Neural progenitor cell (in vitro differentiated cells): ENCODE measurements at regions not wholly inside any gene's neighbourhood (a gene's known extent, or its start where the extent isn't known, plus 50 kb on each side); places are given as distances from the start of the nearest gene placed in this dataset.

Source experiments
- DNase-seq: peaks from one replicate; pipeline ENCODE4 v3.0.0-alpha.2; 2016; ENCODE audit warnings: low spot score
- H2AFZ ChIP-seq: fragments of 200-600 bp; sonication (generic); replicated peaks from 2 replicates; pipeline ENCODE4 v1.6.1; 2016; ENCODE audit warnings: antibody characterized with exemption
- H3F3A ChIP-seq: fragments of 200-600 bp; sonication (generic); 2 replicates; pipeline ENCODE4 v1.6.1; 2016; ENCODE audit warnings: antibody characterized with exemption, low read depth
- H3K27ac ChIP-seq: fragments of 200-600 bp; sonication (generic); 2 replicates; pipeline ENCODE4 v1.5.1; 2016; ENCODE audit warnings: mild to moderate bottlenecking
- H3K27me3 ChIP-seq: fragments of 200-600 bp; sonication (generic); 2 replicates; pipeline ENCODE4 v1.6.1; 2016; ENCODE audit warnings: mild to moderate bottlenecking, moderate library complexity
- H3K36me3 ChIP-seq: fragments of 200-600 bp; sonication (generic); 2 replicates; pipeline ENCODE4 v1.5.1; 2016
- H3K4me1 ChIP-seq: fragments of 200-600 bp; sonication (generic); 2 replicates; pipeline ENCODE4 v1.6.1; 2016; ENCODE audit warnings: mixed run types
- H3K4me2 ChIP-seq: fragments of 200-600 bp; sonication (generic); 2 replicates; pipeline ENCODE4 v1.6.1; 2016
- H3K4me3 ChIP-seq: fragments of 200-600 bp; sonication (generic); 2 replicates; pipeline ENCODE4 v1.5.1; 2016
- H3K79me2 ChIP-seq: fragments of 200-600 bp; sonication (generic); 2 replicates; pipeline ENCODE4 v1.6.1; 2016; ENCODE audit warnings: low read depth
- H3K9ac ChIP-seq: fragments of 200-600 bp; sonication (generic); 2 replicates; pipeline ENCODE4 v1.6.1; 2016
- H3K9me3 ChIP-seq: fragments of 200-600 bp; sonication (generic); 2 replicates; pipeline ENCODE4 v1.5.1; 2016; ENCODE audit warnings: low read depth
- H4K20me1 ChIP-seq: fragments of 200-600 bp; sonication (generic); 2 replicates; pipeline ENCODE4 v1.6.1; 2016; ENCODE audit warnings: low read depth
- H3K27ac Mint-ChIP-seq: 3 replicates; pipeline ENCODE4 v1.8.0; 2021; ENCODE audit warnings: mixed read lengths
- H3K27me3 Mint-ChIP-seq: 2 replicates; pipeline ENCODE4 v1.8.0; 2022; ENCODE audit warnings: low read depth, mild to moderate bottlenecking, inconsistent platforms, moderate library complexity, mixed read lengths; ENCODE audit not compliant: insufficient read depth
- H3K36me3 Mint-ChIP-seq: 3 replicates; pipeline ENCODE4 v1.8.0; 2021; ENCODE audit warnings: mixed read lengths
- H3K4me1 Mint-ChIP-seq: 3 replicates; pipeline ENCODE4 v1.8.0; 2021; ENCODE audit warnings: mixed read lengths
- H3K4me3 Mint-ChIP-seq: 3 replicates; pipeline ENCODE4 v1.8.0; 2021; ENCODE audit warnings: mild to moderate bottlenecking, moderate library complexity, mixed read lengths
- H3K9me3 Mint-ChIP-seq: 3 replicates; pipeline ENCODE4 v1.8.0; 2020; ENCODE audit warnings: mixed read lengths
- EZH2 ChIP-seq: fragments of 200-600 bp; sonication (generic); IDR thresholded peaks from 2 replicates; pipeline ENCODE4 v1.6.1; 2017; ENCODE audit warnings: antibody characterized with exemption, mild to moderate bottlenecking, moderate library complexity
- EZH2phosphoT487 ChIP-seq: fragments of 200-600 bp; sonication (generic); IDR thresholded peaks from 2 replicates; pipeline ENCODE4 v1.6.1; 2017; ENCODE audit warnings: antibody characterized with exemption
- TF ChIP-seq, protein P1 (sequence below): fragments of 200-600 bp; sonication (generic); IDR thresholded peaks from 2 replicates; pipeline ENCODE4 v1.5.1; 2017; ENCODE audit warnings: antibody characterized with exemption, mild to moderate bottlenecking

DNA sequence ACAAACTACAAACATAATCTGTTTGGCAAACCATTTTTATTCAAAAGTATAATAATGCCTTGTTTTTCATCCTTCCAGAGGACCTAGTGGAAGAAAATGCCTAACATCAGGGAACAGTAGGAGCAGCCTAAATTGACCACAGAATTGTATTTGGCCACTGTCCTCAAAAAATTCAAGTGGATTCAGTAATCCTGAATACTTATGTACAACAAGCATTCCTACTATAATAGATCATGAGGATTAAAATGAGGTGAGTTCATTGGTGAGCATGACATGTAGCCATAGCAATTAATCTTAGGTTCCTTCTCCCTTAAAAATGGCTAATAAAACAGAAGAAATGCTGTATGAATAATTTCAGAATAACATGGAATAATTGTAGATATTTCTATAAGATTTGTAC is 209.3 kb downstream of the DAD1 start:
- TF ChIP-seq, protein P1, sequence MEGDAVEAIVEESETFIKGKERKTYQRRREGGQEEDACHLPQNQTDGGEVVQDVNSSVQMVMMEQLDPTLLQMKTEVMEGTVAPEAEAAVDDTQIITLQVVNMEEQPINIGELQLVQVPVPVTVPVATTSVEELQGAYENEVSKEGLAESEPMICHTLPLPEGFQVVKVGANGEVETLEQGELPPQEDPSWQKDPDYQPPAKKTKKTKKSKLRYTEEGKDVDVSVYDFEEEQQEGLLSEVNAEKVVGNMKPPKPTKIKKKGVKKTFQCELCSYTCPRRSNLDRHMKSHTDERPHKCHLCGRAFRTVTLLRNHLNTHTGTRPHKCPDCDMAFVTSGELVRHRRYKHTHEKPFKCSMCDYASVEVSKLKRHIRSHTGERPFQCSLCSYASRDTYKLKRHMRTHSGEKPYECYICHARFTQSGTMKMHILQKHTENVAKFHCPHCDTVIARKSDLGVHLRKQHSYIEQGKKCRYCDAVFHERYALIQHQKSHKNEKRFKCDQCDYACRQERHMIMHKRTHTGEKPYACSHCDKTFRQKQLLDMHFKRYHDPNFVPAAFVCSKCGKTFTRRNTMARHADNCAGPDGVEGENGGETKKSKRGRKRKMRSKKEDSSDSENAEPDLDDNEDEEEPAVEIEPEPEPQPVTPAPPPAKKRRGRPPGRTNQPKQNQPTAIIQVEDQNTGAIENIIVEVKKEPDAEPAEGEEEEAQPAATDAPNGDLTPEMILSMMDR = no peak
- TF ChIP-seq EZH2phosphoT487 (no peak), EZH2 (no peak)
- Mint-ChIP-seq H3K4me3 (no peak overlapping the region), H3K9me3 (no peaks in the 10 kb centered on the region), H3K27ac (no peak overlapping the region), H3K4me1 (peaks cover 21% of the 10 kb centered on the region), H3K36me3 (no peaks in the 10 kb centered on the region), H3K27me3 (peaks cover 2% of the 10 kb centered on the region)
- Histone ChIP-seq H2AFZ (no peak overlapping the region), H4K20me1 (no peaks in the 10 kb centered on the region), H3K36me3 (no peaks in the 10 kb centered on the region), H3K4me1 (peaks cover 5% of the 10 kb centered on the region), H3K4me2 (no peak overlapping the region), H3K27ac (no peak overlapping the region), H3K27me3 (no peaks in the 10 kb centered on the region), H3F3A (no peaks in the 10 kb centered on the region), H3K9ac (no peak overlapping the region), H3K4me3 (no peak overlapping the region), H3K9me3 (no peaks in the 10 kb centered on the region), H3K79me2 (no peaks in the 10 kb centered on the region)
- no peak for DNase-seq

GRCh38 chr14:22378181-22378580 is 210.8 kb downstream of the DAD1 start:
- DNase-seq = no peak
- peaks cover 5% of the 10 kb centered on the region for H3K4me1 ChIP-seq
- no peak overlapping the region for H3K4me2 ChIP-seq
- H3K27ac ChIP-seq = no peak overlapping the region
- no peak overlapping the region for H3K27ac Mint-ChIP-seq
- H4K20me1 ChIP-seq = no peaks in the 10 kb centered on the region
- H3F3A ChIP-seq = no peaks in the 10 kb centered on the region
- H3K9me3 Mint-ChIP-seq = no peaks in the 10 kb centered on the region
- no peak overlapping the region for H3K9ac ChIP-seq
- H3K36me3 ChIP-seq = no peaks in the 10 kb centered on the region
- H3K36me3 Mint-ChIP-seq = no peaks in the 10 kb centered on the region
- H3K9me3 ChIP-seq = no peaks in the 10 kb centered on the region
- H3K4me3 ChIP-seq = no peak overlapping the region
- H3K4me3 Mint-ChIP-seq = no peak overlapping the region
- peaks cover 21% of the 10 kb centered on the region for H3K4me1 Mint-ChIP-seq
- no peak for TF ChIP-seq EZH2
- no peak for TF ChIP-seq EZH2phosphoT487
- TF ChIP-seq, protein P1 = no peak
- no peak overlapping the region for H2AFZ ChIP-seq
- H3K27me3 ChIP-seq = no peaks in the 10 kb centered on the region
- no peaks in the 10 kb centered on the region for H3K79me2 ChIP-seq
- peaks cover 2% of the 10 kb centered on the region for H3K27me3 Mint-ChIP-seq

DNA sequence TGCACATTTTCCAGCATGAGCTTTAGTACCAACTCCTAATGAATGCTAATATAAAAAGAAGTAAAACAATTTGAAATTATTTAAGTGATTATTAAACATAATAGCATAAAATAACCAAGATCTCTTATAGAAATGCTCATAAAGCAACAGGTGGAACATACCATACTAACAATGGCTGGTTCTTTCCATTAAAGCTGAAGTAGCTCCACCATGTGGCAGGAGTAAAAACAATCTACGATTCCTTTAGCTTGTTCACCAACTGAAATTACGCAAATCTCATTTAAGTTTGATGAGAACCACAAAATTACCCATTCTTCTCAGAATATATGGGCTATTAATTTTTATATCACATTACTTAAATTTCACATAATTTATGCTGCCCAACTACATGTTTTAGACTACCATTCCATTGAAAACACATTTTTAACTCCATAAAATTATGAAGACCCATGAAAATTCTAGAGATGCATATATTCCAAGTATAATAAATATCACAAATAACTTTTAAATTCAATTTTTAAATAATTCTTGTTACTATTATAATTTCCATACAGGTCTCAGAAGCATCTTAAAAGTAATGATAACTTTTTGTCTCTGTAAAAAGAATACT is 213.6 kb downstream of the DAD1 start:
- Histone ChIP-seq H2AFZ (no peak overlapping the region), H3K27me3 (no peaks in the 10 kb centered on the region), H3F3A (no peaks in the 10 kb centered on the region), H4K20me1 (no peaks in the 10 kb centered on the region), H3K79me2 (no peaks in the 10 kb centered on the region), H3K4me2 (no peak overlapping the region), H3K4me3 (no peak overlapping the region), H3K9me3 (no peaks in the 10 kb centered on the region), H3K4me1 (no peaks in the 10 kb centered on the region), H3K27ac (no peak overlapping the region), H3K36me3 (no peaks in the 10 kb centered on the region), H3K9ac (no peak overlapping the region)
- Mint-ChIP-seq H3K27ac (no peak overlapping the region), H3K4me1 (peaks cover 5% of the 10 kb centered on the region), H3K36me3 (no peaks in the 10 kb centered on the region), H3K4me3 (no peak overlapping the region), H3K27me3 (peaks cover 6% of the 10 kb centered on the region), H3K9me3 (no peaks in the 10 kb centered on the region)
- TF ChIP-seq, protein P1 = peak; percentile 77
- TF ChIP-seq EZH2phosphoT487 = no peak
- peak; percentile 67 for DNase-seq
